Smooth muscle cell (in vitro differentiated cells): ENCODE measurements at regions not wholly inside any gene's neighbourhood (a gene's known extent, or its start where the extent isn't known, plus 50 kb on each side); places are given as distances from the start of the nearest gene placed in this dataset.

Experiments used
- DNase-seq: peaks from one replicate; lab custom pipeline; 2025; ENCODE audit not compliant: unreplicated experiment; lab: John Stamatoyannopoulos, UW
- H2AFZ ChIP-seq: fragments of 200-600 bp; sonication (generic); 2 replicates; pipeline ENCODE4 v1.6.0; 2016; ENCODE audit warnings: antibody characterized with exemption, low read depth, mild to moderate bottlenecking
- H3F3A ChIP-seq: fragments of 200-600 bp; sonication (generic); 2 replicates; pipeline ENCODE4 v1.6.0; 2017; ENCODE audit warnings: antibody characterized with exemption, low read depth
- H3K27ac ChIP-seq: fragments of 200-600 bp; sonication (generic); 2 replicates; pipeline ENCODE4 v1.5.1; 2016; ENCODE audit warnings: low read depth, mild to moderate bottlenecking
- H3K27me3 ChIP-seq: fragments of 200-600 bp; sonication (generic); 2 replicates; pipeline ENCODE4 v1.6.1; 2016; ENCODE audit warnings: low read depth, mild to moderate bottlenecking
- H3K36me3 ChIP-seq: fragments of 200-600 bp; sonication (generic); 2 replicates; pipeline ENCODE4 v1.5.1; 2016; ENCODE audit warnings: low read depth
- H3K4me1 ChIP-seq: fragments of 200-600 bp; sonication (generic); 2 replicates; pipeline ENCODE4 v1.5.1; 2016; ENCODE audit warnings: low read depth
- H3K4me2 ChIP-seq: fragments of 200-600 bp; sonication (generic); 2 replicates; pipeline ENCODE4 v1.6.0; 2016; ENCODE audit warnings: mild to moderate bottlenecking
- H3K4me3 ChIP-seq: fragments of 200-600 bp; sonication (generic); 2 replicates; pipeline ENCODE4 v1.5.1; 2016; ENCODE audit warnings: mild to moderate bottlenecking
- H3K79me2 ChIP-seq: fragments of 200-600 bp; sonication (generic); 2 replicates; pipeline ENCODE4 v1.6.0; 2016; ENCODE audit warnings: low read depth, mild to moderate bottlenecking
- H3K9ac ChIP-seq: fragments of 200-600 bp; sonication (generic); 2 replicates; pipeline ENCODE4 v1.6.0; 2016; ENCODE audit warnings: low read depth
- H3K9me3 ChIP-seq: fragments of 200-600 bp; sonication (generic); replicated peaks from 2 replicates; pipeline ENCODE4 v1.5.1; 2016; ENCODE audit warnings: low read depth
- H4K20me1 ChIP-seq: fragments of 200-600 bp; sonication (generic); 2 replicates; pipeline ENCODE4 v1.6.0; 2016; ENCODE audit warnings: low read depth
- CTCF ChIP-seq: fragments of 200-600 bp; sonication (generic); IDR thresholded peaks from 2 replicates; pipeline ENCODE4 v1.5.1; 2017; ENCODE audit warnings: borderline replicate concordance, mild to moderate bottlenecking, antibody characterized with exemption; ENCODE audit not compliant: insufficient read depth, poor library complexity, severe bottlenecking
- WGBS: methylation state at CpG from one replicate; pipeline ENCODE4 v1.1.7; 2016; ENCODE audit warnings: low lambda C conversion rate; 5-methylcytosine and 5-hydroxymethylcytosine counted together

- no peak for TF ChIP-seq CTCF
- H3K9me3 ChIP-seq, result no peaks in the 10 kb centered on the region
- no peaks in the 10 kb centered on the region for H3F3A ChIP-seq
- H3K27ac ChIP-seq, result no peak overlapping the region
- H3K36me3 ChIP-seq, result no peaks in the 10 kb centered on the region
- no peak for DNase-seq
- WGBS, result 59% methylated on average over 3 of the region's 3 CpGs
- no peaks in the 10 kb centered on the region for H3K4me1 ChIP-seq
- H4K20me1 ChIP-seq, result no peaks in the 10 kb centered on the region
- no peak overlapping the region for H3K9ac ChIP-seq
- H3K4me2 ChIP-seq, result no peak overlapping the region
- no peaks in the 10 kb centered on the region for H3K27me3 ChIP-seq
- H2AFZ ChIP-seq, result no peak overlapping the region
- H3K79me2 ChIP-seq, result no peaks in the 10 kb centered on the region
- H3K4me3 ChIP-seq, result no peak overlapping the region
Measured at GRCh38 chr16:49216593-49216992, 65.0 kb downstream of the CBLN1 start.

- no peaks in the 10 kb centered on the region for H3K9me3 ChIP-seq
- H3K27me3 ChIP-seq, result no peaks in the 10 kb centered on the region
- no peaks in the 10 kb centered on the region for H3K4me1 ChIP-seq
- H3F3A ChIP-seq, result no peaks in the 10 kb centered on the region
- no peak overlapping the region for H3K4me3 ChIP-seq
- no peaks in the 10 kb centered on the region for H3K79me2 ChIP-seq
- H3K27ac ChIP-seq, result no peak overlapping the region
- WGBS, result 49% methylated on average over 5 of the region's 5 CpGs
- no peak overlapping the region for H3K4me2 ChIP-seq
- no peaks in the 10 kb centered on the region for H3K36me3 ChIP-seq
- no peak for TF ChIP-seq CTCF
- H4K20me1 ChIP-seq, result no peaks in the 10 kb centered on the region
- no peak overlapping the region for H2AFZ ChIP-seq
- DNase-seq, result no peak
- no peak overlapping the region for H3K9ac ChIP-seq
Measured at GRCh38 chr16:49213594-49213993, 68.0 kb downstream of the CBLN1 start.

GRCh38 chr16:49204191-49204590 lies 77.4 kb downstream of the CBLN1 start:
- H3K4me1 ChIP-seq, result no peaks in the 10 kb centered on the region
- no peak overlapping the region for H3K4me3 ChIP-seq
- no peak overlapping the region for H2AFZ ChIP-seq
- DNase-seq, result no peak
- no peaks in the 10 kb centered on the region for H3K9me3 ChIP-seq
- H3F3A ChIP-seq, result no peaks in the 10 kb centered on the region
- no peaks in the 10 kb centered on the region for H3K79me2 ChIP-seq
- no peaks in the 10 kb centered on the region for H3K36me3 ChIP-seq
- no peaks in the 10 kb centered on the region for H4K20me1 ChIP-seq
- 80% methylated on average over 4 of the region's 4 CpGs for WGBS
- no peak overlapping the region for H3K9ac ChIP-seq
- no peak for TF ChIP-seq CTCF
- H3K27me3 ChIP-seq, result no peaks in the 10 kb centered on the region
- no peak overlapping the region for H3K4me2 ChIP-seq
- no peak overlapping the region for H3K27ac ChIP-seq

- Histone ChIP-seq H3K9ac (no peak overlapping the region), H3K79me2 (no peaks in the 10 kb centered on the region), H3K4me3 (no peak overlapping the region), H3K27ac (no peak overlapping the region), H3K4me2 (no peak overlapping the region), H3K4me1 (no peaks in the 10 kb centered on the region), H4K20me1 (no peaks in the 10 kb centered on the region), H3K36me3 (no peaks in the 10 kb centered on the region), H3K27me3 (no peaks in the 10 kb centered on the region), H3F3A (no peaks in the 10 kb centered on the region), H3K9me3 (no peaks in the 10 kb centered on the region), H2AFZ (no peak overlapping the region)
- TF ChIP-seq CTCF, result no peak
- 70% methylated on average over 3 of the region's 3 CpGs for WGBS
- DNase-seq, result no peak
Measured at GRCh38 chr16:49203361-49203760, 78.3 kb downstream of the CBLN1 start.
